ENCODE measurements at regions not wholly inside any gene's neighbourhood (a gene's known extent, or its start where the extent isn't known, plus 50 kb on each side); places are given as distances from the start of the nearest gene placed in this dataset.

GRCh38 chr18:69143084-69143483 is 257.6 kb upstream of the DOK6 start:
- no peak for TF ChIP-seq CTCF (IDR thresholded peaks at IDR 0.05; ENCODE audit: low read depth, low read length)
- TF ChIP-seq POLR2A (IDR thresholded peaks at IDR 0.05; ENCODE audit: extremely low read depth, insufficient read length) = no peak
- TF ChIP-seq, protein P1, sequence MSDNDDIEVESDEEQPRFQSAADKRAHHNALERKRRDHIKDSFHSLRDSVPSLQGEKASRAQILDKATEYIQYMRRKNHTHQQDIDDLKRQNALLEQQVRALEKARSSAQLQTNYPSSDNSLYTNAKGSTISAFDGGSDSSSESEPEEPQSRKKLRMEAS (IDR thresholded peaks at IDR 0.05; ENCODE audit: low read depth, low read length) = no peak
- TF ChIP-seq MYC (IDR thresholded peaks at IDR 0.05; ENCODE audit: low read depth, low read length) = no peak
